GM12878 (cell line): ENCODE measurements at regions not wholly inside any gene's neighbourhood (a gene's known extent, or its start where the extent isn't known, plus 50 kb on each side); places are given as distances from the start of the nearest gene placed in this dataset.

Source experiments
- EGR1 ChIP-seq, 2 experiments: IDR thresholded peaks; 1 replicate in 1 of 2; 2 replicates in 1 of 2; pipeline ENCODE4 v1.6.1; 2011 to 2012; ENCODE audit warnings: low read depth in 2 of 2, low read length in 2 of 2, borderline replicate concordance in 1 of 2, mild to moderate bottlenecking in 1 of 2, moderate library complexity in 1 of 2
- FOXK2 ChIP-seq: fragments of 450-650 bp; IDR thresholded peaks from 2 replicates; pipeline ENCODE4 v1.6.1; 2017; ENCODE audit warnings: mild to moderate bottlenecking, moderate library complexity
- FOXM1 ChIP-seq: IDR thresholded peaks from 2 replicates; pipeline ENCODE4 v1.6.1; 2012; ENCODE audit warnings: low read depth, mild to moderate bottlenecking, inconsistent platforms, low read length, moderate library complexity
- KDM1A ChIP-seq: fragments of 200-600 bp; sonication (generic); IDR thresholded peaks from 2 replicates; pipeline ENCODE4 v1.6.1; 2016; ENCODE audit warnings: borderline replicate concordance
- POLR2AphosphoS5 ChIP-seq: IDR thresholded peaks from 2 replicates; pipeline ENCODE4 v1.6.1; 2011; ENCODE audit warnings: mild to moderate bottlenecking, low read length, inconsistent platforms
- RAD21 ChIP-seq: IDR thresholded peaks from 2 replicates; pipeline ENCODE4 v1.6.1; 2011; ENCODE audit warnings: mild to moderate bottlenecking, low read depth, low read length, moderate library complexity; ENCODE audit not compliant: insufficient read depth
- RCOR1 ChIP-seq: conservative IDR thresholded peaks from 2 replicates; pipeline ENCODE4 v1.6.1; 2012; ENCODE audit warnings: low read depth, low read length, improper control_type of control experiment
- SIX5 ChIP-seq: IDR thresholded peaks from 2 replicates; pipeline ENCODE4 v1.6.1; 2011; ENCODE audit warnings: mild to moderate bottlenecking, low read depth, low read length, moderate library complexity; ENCODE audit not compliant: severe bottlenecking
- TBL1XR1 ChIP-seq: IDR thresholded peaks from 2 replicates; pipeline ENCODE4 v1.6.1; 2012; ENCODE audit warnings: low read depth, low read length, improper control_type of control experiment
- TF ChIP-seq, protein P1 (sequence below), 3 experiments: IDR thresholded peaks in 2 of 3; conservative IDR thresholded peaks in 1 of 3; 2 replicates each; pipeline ENCODE4 v1.5.1; 2011; ENCODE audit warnings: low read depth in 3 of 3, low read length in 3 of 3, mild to moderate bottlenecking in 3 of 3, control low read depth in 2 of 3, moderate library complexity in 2 of 3, inconsistent platforms in 1 of 3, mixed read lengths in 1 of 3; ENCODE audit not compliant: control insufficient read depth in 2 of 3, insufficient read depth in 1 of 3; ENCODE audit errors: extremely low read depth in 1 of 3
- TF ChIP-seq, protein P2 (sequence below): IDR thresholded peaks from 2 replicates; pipeline ENCODE4 v1.6.1; 2012; ENCODE audit warnings: low read depth, low read length, improper control_type of control experiment
- TF ChIP-seq, protein P3 (sequence below): fragments of 450-650 bp; IDR thresholded peaks from 2 replicates; pipeline ENCODE4 v1.6.1; 2018; ENCODE audit warnings: borderline replicate concordance, mild to moderate bottlenecking; ENCODE audit not compliant: partially characterized antibody
- TF ChIP-seq, protein P4 (sequence below): IDR thresholded peaks from 2 replicates; pipeline ENCODE4 v1.6.1; 2011; ENCODE audit warnings: low read depth, low read length, improper control_type of control experiment, borderline replicate concordance

DNA sequence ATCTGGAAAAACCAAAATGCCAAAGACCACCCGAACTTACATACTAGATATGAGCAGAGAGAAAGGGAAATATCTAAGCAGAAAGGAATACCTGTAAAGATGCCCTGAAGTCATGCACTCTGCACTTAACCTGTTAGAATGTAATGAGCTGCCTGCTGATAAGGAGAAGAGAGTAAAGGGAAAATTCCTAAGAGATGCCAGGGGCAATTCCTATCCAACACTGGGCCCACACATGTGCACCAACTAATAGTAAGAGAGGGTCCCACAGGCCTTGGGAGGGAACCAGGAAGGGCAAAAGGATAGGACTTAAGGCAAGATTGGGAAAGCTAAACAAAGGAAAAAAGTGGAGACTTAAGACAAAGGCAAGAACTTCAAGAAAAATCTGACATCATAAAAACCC is 189.5 kb downstream of the NSUN3 start:
- TF ChIP-seq SIX5 (no peak), RCOR1 (no peak), FOXM1 (no peak), TBL1XR1 (no peak), FOXK2 (no peak), KDM1A (no peak), EGR1 (IDR thresholded peaks at IDR 0.05; ENCODE audit: borderline replicate concordance in 1 of 2, low read depth in 2 of 2, low read length in 2 of 2) (no peak), POLR2AphosphoS5 (no peak), RAD21 (no peak)
- TF ChIP-seq, protein P1, sequence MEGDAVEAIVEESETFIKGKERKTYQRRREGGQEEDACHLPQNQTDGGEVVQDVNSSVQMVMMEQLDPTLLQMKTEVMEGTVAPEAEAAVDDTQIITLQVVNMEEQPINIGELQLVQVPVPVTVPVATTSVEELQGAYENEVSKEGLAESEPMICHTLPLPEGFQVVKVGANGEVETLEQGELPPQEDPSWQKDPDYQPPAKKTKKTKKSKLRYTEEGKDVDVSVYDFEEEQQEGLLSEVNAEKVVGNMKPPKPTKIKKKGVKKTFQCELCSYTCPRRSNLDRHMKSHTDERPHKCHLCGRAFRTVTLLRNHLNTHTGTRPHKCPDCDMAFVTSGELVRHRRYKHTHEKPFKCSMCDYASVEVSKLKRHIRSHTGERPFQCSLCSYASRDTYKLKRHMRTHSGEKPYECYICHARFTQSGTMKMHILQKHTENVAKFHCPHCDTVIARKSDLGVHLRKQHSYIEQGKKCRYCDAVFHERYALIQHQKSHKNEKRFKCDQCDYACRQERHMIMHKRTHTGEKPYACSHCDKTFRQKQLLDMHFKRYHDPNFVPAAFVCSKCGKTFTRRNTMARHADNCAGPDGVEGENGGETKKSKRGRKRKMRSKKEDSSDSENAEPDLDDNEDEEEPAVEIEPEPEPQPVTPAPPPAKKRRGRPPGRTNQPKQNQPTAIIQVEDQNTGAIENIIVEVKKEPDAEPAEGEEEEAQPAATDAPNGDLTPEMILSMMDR (IDR thresholded peaks at IDR 0.05 in 2 of 3, conservative IDR thresholded peaks at IDR 0.05 in 1 of 3; ENCODE audit: control insufficient read depth in 2 of 3, extremely low read depth in 1 of 3, insufficient read depth in 1 of 3, low read depth in 3 of 3, low read length in 3 of 3), result no peak
- TF ChIP-seq, protein P2, sequence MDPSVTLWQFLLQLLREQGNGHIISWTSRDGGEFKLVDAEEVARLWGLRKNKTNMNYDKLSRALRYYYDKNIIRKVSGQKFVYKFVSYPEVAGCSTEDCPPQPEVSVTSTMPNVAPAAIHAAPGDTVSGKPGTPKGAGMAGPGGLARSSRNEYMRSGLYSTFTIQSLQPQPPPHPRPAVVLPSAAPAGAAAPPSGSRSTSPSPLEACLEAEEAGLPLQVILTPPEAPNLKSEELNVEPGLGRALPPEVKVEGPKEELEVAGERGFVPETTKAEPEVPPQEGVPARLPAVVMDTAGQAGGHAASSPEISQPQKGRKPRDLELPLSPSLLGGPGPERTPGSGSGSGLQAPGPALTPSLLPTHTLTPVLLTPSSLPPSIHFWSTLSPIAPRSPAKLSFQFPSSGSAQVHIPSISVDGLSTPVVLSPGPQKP, result no peak
- TF ChIP-seq, protein P3, sequence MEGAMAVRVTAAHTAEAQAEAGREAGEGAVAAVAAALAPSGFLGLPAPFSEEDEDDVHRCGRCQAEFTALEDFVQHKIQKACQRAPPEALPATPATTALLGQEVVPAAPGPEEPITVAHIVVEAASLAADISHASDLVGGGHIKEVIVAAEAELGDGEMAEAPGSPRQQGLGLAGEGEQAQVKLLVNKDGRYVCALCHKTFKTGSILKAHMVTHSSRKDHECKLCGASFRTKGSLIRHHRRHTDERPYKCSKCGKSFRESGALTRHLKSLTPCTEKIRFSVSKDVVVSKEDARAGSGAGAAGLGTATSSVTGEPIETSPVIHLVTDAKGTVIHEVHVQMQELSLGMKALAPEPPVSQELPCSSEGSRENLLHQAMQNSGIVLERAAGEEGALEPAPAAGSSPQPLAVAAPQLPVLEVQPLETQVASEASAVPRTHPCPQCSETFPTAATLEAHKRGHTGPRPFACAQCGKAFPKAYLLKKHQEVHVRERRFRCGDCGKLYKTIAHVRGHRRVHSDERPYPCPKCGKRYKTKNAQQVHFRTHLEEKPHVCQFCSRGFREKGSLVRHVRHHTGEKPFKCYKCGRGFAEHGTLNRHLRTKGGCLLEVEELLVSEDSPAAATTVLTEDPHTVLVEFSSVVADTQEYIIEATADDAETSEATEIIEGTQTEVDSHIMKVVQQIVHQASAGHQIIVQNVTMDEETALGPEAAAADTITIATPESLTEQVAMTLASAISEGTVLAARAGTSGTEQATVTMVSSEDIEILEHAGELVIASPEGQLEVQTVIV, result no peak
- TF ChIP-seq, protein P4, sequence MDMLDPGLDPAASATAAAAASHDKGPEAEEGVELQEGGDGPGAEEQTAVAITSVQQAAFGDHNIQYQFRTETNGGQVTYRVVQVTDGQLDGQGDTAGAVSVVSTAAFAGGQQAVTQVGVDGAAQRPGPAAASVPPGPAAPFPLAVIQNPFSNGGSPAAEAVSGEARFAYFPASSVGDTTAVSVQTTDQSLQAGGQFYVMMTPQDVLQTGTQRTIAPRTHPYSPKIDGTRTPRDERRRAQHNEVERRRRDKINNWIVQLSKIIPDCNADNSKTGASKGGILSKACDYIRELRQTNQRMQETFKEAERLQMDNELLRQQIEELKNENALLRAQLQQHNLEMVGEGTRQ, result no peak
